Stimulated activated memory B cell treated with anti-CD40 and anti-IgM and Interleukin-4, amounts not matched to agents 10 μg/mL and 1 μg/mL and 100 μg/mL, for 72 hours (primary cell): ENCODE measurements at regions not wholly inside any gene's neighbourhood (a gene's known extent, or its start where the extent isn't known, plus 50 kb on each side); places are given as distances from the start of the nearest gene placed in this dataset.

ENCODE experiments used
- ATAC-seq: fragments of 150-1000 bp; cut with Tn5 transposase; 2 replicates; pipeline ENCODE4 v1.10.0; 2021
- H3K27ac Mint-ChIP-seq: one replicate; pipeline ENCODE4 v1.8.0; 2022; ENCODE audit warnings: mild to moderate bottlenecking, mixed read lengths
- H3K27me3 Mint-ChIP-seq: one replicate; pipeline ENCODE4 v1.8.0; 2022; ENCODE audit warnings: mixed read lengths
- H3K36me3 Mint-ChIP-seq: one replicate; pipeline ENCODE4 v1.8.0; 2022; ENCODE audit warnings: mixed read lengths
- H3K4me1 Mint-ChIP-seq: one replicate; pipeline ENCODE4 v1.8.0; 2022; ENCODE audit warnings: mixed read lengths
- H3K4me3 Mint-ChIP-seq: one replicate; pipeline ENCODE4 v1.8.0; 2022; ENCODE audit warnings: mild to moderate bottlenecking, moderate library complexity, mixed read lengths
- H3K9me3 Mint-ChIP-seq: one replicate; pipeline ENCODE4 v1.8.0; 2022; ENCODE audit warnings: mixed read lengths

DNA sequence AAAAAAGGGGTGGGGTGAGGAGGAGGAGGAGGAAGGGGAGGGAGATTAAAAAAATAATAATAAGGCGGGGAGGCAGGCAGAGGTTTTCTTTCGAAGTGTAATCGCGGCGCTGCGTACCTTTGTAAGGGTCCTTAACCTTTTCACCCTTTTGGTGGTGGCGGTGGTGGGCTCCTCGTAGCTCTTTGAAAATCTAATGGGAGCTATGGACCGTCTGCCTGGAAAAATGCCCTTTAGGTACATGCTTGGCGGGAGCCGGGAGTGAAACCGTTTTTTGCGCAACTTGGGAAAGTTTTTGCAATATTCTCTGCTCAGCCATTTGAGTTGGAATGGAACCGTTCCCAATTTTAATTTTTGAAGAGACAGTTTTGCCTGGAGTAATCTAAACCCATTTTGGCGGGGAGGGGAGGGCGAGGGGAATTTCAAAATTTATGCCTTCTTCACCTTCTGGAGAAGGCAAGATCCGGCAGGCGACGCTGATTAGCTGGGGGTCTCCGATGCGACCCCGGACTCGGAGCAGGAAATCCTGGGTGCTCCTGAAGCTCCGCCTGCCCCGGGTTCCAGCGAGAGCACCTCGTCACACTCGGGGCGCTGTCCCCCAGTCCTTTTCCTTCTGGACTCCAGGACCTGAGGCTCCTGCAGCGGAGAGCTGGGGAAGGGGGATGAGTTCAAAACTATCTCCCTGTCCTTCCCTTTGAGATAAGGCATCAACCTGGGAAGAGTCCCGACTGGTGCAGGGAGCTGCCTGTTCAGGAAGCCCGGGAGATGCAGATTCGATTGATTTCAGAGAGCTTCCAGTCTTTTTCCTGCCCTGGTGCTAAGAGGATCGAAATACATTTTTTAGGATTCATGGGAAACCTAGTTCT, 74.6 kb upstream of the TBX5 start:
- Mint-ChIP-seq H3K4me3 (no peak overlapping the region), H3K4me1 (peaks cover 7% of the 10 kb centered on the region), H3K36me3 (no peaks in the 10 kb centered on the region), H3K27ac (no peak overlapping the region), H3K9me3 (no peaks in the 10 kb centered on the region), H3K27me3 (peaks cover 45% of the 10 kb centered on the region)
- no peak for ATAC-seq

DNA sequence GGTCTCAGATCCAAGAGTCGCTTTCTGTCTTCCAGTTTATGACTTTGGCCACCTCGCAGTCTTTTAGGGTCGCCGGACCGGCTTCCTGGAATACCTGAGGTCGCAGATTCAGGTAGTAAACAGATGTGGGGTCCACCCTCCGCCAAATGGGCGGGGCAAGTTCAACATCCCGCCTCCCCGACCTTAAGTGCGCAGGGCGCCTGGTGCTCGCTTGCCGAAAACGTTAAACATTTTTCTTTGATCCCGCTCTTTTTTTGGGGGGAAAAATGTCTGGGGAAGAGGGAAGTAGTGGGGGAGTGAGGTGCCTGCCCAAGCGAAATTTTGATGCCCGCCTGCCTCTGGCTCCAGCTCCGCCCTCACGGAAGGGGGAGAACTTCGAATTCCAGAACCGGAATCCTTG, 73.9 kb upstream of the TBX5 start:
- Mint-ChIP-seq H3K4me3 (peak overlapping the region; percentile 34), H3K9me3 (no peaks in the 10 kb centered on the region), H3K36me3 (no peaks in the 10 kb centered on the region), H3K4me1 (peaks cover 7% of the 10 kb centered on the region), H3K27ac (no peak overlapping the region), H3K27me3 (peaks cover 45% of the 10 kb centered on the region)
- ATAC-seq: no peak

DNA sequence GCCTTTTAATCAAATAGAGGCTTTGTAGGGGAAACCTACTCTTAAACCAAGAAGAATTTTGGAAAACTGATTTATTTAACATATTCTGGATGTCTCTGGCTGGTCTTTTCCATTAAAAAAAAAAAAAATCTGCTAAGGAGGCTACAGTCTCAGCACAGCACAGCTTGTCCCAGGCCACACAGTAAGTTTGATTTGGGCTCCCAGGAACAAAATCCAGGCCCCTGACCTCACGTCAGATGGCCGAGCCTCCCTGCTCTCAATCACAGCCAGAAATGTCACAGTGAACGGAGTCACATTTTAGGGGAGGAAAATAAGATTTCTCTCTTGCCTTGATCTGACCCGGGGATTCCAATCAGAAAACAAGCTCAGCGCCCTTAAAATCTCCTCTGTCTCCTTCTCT, 72.9 kb upstream of the TBX5 start:
- Mint-ChIP-seq H3K4me1 (peaks cover 7% of the 10 kb centered on the region), H3K27ac (no peak overlapping the region), H3K4me3 (no peak overlapping the region), H3K9me3 (no peaks in the 10 kb centered on the region), H3K27me3 (peaks cover 45% of the 10 kb centered on the region), H3K36me3 (no peaks in the 10 kb centered on the region)
- ATAC-seq: no peak

DNA sequence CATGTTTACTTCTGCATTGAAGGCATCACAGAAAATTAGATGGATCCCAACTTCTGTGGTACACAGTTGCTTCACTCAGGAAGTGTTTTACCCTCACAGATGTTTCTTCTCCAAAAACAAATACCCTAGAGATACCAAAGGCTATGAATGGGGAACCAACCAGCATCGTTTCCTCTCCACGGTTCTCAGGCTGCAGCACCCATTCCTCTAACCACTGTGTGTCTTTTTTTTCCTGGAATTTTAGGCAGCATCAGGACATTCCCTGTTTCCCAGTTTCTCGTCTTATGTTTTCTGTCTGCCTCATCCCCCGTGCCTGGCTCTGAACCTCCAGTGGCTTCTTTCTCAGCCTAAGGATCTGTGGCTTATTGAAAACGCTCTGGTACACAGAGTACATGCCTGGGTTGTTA, 72.0 kb upstream of the TBX5 start:
- no peak for ATAC-seq
- H3K9me3 Mint-ChIP-seq: peaks cover 2% of the 10 kb centered on the region
- no peak overlapping the region for H3K4me3 Mint-ChIP-seq
- peaks cover 45% of the 10 kb centered on the region for H3K27me3 Mint-ChIP-seq
- H3K27ac Mint-ChIP-seq: no peak overlapping the region
- no peaks in the 10 kb centered on the region for H3K36me3 Mint-ChIP-seq
- peaks cover 7% of the 10 kb centered on the region for H3K4me1 Mint-ChIP-seq

DNA sequence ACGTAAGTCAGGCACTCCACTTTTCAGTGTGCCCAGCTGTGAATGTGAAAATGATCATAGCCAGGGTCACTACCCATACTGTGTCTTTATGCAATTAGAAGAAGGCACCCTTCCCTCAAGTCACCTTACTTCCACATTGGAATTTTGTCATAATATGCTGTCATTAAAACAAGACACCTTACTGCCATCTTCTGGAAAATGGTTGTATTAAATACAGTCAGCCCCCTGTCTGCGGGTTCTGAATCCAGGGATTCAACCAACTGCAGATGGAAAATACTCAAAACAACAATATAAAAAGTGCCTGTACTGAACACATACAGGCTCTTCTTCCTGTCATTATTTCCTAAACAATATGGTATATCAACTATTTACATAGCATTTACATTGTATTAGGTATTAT, 70.2 kb upstream of the TBX5 start:
- H3K27me3 Mint-ChIP-seq: peaks cover 28% of the 10 kb centered on the region
- no peaks in the 10 kb centered on the region for H3K36me3 Mint-ChIP-seq
- H3K27ac Mint-ChIP-seq: no peak overlapping the region
- H3K9me3 Mint-ChIP-seq: peaks cover 2% of the 10 kb centered on the region
- ATAC-seq: no peak
- no peak overlapping the region for H3K4me3 Mint-ChIP-seq
- H3K4me1 Mint-ChIP-seq: peaks cover 7% of the 10 kb centered on the region

DNA sequence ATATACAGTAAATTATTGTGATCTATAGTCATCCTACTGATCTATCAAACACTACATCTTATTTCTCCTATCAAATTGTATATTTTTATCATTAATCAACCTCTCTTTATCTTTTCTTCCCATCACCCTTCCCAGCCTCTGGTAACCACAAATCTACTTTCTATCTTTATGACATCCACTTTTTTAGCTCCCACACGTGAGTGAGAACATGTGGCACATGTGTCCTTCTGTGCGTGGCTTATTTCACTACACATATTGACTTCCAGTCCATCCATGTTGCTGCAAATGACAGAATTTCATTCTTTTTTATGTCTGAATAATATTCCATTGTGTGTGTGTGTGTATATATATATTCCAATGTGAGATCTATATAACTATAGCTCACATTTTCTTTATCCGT, 67.8 kb upstream of the TBX5 start:
- Mint-ChIP-seq H3K4me1 (no peaks in the 10 kb centered on the region), H3K36me3 (no peaks in the 10 kb centered on the region), H3K27ac (no peak overlapping the region), H3K4me3 (no peak overlapping the region), H3K9me3 (peaks cover 2% of the 10 kb centered on the region), H3K27me3 (peaks cover 9% of the 10 kb centered on the region)
- ATAC-seq: no peak

DNA sequence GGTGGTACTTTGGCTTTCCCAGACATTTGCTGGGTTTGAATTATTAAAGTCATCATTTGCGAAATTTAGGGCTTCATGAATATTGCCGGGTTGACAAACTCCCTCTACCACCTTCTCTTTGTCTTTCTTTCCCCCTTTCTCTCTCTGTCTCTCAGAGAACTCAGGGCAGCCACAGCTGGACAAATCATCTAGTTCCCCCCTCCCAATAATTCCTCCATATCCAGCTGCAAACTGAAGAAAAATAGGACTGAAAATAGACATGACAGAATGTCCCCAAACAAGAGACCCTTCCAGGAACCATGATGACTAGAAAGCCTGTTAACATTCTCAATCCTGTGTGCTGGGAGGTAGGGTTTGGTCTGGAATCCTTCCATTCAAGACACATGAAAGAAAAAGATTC, 67.1 kb upstream of the TBX5 start:
- peaks cover 2% of the 10 kb centered on the region for H3K9me3 Mint-ChIP-seq
- peaks cover 2% of the 10 kb centered on the region for H3K27me3 Mint-ChIP-seq
- no peak for ATAC-seq
- H3K36me3 Mint-ChIP-seq: no peaks in the 10 kb centered on the region
- H3K4me1 Mint-ChIP-seq: no peaks in the 10 kb centered on the region
- no peak overlapping the region for H3K27ac Mint-ChIP-seq
- H3K4me3 Mint-ChIP-seq: no peak overlapping the region

DNA sequence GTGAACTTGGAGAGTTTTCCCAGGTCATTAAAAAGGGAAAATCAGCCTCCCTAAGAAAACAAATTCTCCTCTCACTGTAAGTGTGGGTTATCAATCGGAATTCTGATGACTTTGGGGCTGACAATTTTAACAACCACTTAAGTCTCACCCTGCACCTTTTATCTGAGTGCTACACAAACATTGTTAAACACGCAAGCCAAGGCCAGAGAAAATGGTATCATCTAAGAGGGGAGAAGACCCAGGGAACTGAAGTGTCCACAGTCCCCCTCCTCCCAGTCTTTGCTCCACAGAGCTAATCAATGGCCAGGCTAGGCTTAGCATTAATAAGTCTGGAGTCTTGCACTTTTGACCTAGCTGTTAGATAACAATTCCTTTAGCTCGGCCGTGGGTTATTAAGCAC, 51.7 kb upstream of the TBX5 start:
- no peaks in the 10 kb centered on the region for H3K36me3 Mint-ChIP-seq
- ATAC-seq: no peak
- no peak overlapping the region for H3K27ac Mint-ChIP-seq
- peaks cover 39% of the 10 kb centered on the region for H3K27me3 Mint-ChIP-seq
- no peak overlapping the region for H3K4me3 Mint-ChIP-seq
- H3K9me3 Mint-ChIP-seq: peaks cover 3% of the 10 kb centered on the region
- no peaks in the 10 kb centered on the region for H3K4me1 Mint-ChIP-seq
